GM21423 (cell line): ENCODE measurements at regions not wholly inside any gene's neighbourhood (a gene's known extent, or its start where the extent isn't known, plus 50 kb on each side); places are given as distances from the start of the nearest gene placed in this dataset.
"Not testable (repeated sequence)": the region's sequence is repeated elsewhere in the genome, so short reads cannot be mapped to it uniquely, and the experiment has no call there.

Source experiments
- ATAC-seq: cut with Tn5 transposase; IDR thresholded peaks from one replicate; pipeline ENCODE4 v1.9.1; 2021; ENCODE audit warnings: mild to moderate bottlenecking, moderate library complexity; ENCODE audit not compliant: unreplicated experiment

DNA sequence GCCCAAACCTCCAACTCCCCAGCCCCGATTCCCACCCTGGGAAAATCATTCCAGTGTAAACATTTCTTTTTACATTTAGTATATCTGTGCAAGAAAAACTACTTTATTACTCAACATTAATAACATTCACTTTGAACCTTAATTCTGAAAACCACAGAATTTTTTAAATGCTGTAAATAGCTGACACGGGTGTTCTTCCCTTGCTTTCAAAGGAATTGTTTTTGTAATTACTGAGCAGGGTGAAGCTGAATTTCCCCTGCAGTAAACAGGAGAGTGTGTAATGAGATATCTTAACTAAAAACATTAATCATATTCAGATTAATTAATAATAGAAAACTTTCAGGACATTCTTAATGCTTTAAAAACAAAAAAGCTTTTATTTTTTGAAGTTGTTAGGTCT lies 99.3 kb upstream of the CITED2 start:
- no peak for ATAC-seq

DNA sequence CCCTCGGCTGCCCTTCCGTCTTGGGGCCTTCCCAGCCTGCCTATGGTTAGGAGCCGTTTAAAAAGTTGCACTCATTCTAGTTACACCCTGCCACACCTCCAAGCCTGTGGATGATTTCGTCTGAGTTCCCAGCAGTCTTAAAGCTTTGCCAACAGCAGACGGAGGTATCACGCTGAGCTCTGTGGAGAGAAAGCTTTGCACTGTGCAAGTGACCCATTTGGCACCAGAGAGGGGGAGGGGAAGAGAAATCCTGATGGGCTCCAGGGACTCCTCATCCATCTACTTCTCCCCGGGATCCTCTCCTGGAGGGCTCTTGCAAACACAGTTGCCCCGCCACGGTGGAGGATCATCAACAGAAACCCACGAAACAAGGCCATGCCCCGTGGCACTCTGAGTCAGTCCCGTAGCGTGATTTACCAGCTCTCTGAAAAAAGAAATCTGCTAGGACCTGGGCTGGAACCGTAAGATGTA lies 98.8 kb upstream of the CITED2 start:
- no peak for ATAC-seq

DNA sequence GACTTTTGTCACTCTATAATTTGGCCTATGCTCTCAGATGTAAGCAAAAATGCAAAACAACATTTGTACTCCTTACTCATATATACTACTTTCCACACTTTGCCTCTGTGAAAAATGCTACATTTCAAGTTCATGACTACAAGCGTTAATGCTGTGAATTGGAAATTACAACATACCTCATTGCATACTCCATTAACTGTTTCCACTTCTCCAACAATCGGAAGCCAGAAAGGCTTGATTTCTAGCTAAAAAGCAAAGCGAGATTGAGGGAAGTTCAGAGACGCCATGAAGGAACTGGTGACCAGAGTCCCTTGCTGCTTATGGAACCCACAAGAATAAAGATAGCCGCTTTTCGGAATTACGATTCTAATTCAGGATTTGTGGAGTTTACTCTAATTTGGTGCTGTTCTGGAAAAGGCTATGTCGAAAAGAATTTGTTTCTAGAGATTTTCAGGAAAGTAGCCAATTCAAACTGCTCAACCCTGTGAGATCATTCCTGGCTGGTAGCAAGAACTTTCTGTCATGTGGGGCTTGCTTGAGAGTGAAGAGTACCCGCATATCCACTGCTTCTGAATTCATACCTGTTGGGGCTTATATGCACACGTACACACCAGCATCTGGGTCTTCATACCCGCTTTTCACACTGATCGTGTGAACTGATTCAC lies 98.0 kb upstream of the CITED2 start:
- ATAC-seq = no peak

DNA sequence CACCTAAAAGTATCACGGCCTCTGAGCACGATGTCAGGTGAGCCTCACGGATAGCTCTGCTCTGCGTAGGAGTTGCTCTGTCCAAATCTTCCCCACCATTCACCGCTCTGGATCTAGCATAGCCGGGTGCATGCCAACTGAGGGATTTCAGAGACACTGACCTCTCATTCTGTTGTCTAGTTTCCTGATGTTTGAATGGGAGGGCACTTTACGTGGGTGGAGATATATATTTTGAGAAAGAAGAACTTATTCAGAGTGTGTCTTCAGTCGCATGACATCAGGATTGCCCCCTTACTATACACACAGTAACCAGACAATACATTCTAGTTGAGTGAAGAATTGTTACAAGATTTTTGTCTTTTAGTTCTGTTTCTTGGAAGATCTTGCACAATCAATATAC lies 96.5 kb upstream of the CITED2 start:
- no peak for ATAC-seq

DNA sequence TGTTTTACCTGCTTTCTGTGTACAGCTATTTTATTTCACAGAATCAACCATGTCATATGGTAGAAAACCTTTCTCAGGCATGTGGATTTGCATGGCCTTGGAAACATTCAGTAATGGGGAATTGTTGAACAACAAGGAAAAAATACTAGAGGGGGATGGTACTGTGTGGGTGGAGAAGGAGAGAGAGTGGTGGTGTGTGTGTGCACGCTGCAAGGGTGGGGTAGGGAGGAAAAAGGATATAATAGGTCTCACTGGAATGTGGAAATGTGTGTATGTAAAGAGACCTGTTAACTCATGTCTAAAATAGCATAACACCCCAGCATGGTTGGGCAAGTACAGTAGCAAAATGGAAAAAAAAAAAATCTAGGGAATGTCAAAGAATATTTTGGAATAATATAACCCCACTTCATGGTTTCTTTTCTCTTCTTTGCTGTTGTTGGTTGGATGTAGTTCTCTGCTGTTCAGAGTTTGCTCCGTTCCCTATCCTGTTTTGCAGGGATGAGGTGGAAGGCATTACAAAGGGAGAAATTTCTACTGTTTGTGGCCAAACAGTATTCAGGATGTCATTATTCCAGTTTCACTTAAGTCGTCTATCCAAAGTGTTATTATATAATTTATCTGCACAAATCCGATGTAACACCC lies 93.9 kb upstream of the CITED2 start:
- no peak for ATAC-seq

DNA sequence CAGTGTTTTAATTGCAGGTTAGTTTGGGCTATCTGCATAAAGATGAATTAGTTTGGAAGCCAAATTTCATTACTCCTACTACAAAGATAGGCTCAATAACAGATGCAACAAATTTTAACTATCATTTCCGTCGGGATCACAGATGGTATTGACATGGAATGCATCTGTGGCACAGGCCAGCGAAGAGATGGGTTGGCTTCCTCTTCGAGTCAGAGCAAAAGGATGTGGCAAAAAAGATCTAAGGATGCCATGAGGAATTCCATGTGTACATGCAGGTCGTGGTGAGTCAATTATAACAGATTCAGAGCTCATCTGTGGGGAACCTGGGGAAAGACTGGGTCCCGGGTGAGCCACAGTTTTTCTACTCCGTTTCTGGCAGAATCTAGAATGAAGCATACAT lies 83.0 kb upstream of the CITED2 start:
- ATAC-seq = no peak

DNA sequence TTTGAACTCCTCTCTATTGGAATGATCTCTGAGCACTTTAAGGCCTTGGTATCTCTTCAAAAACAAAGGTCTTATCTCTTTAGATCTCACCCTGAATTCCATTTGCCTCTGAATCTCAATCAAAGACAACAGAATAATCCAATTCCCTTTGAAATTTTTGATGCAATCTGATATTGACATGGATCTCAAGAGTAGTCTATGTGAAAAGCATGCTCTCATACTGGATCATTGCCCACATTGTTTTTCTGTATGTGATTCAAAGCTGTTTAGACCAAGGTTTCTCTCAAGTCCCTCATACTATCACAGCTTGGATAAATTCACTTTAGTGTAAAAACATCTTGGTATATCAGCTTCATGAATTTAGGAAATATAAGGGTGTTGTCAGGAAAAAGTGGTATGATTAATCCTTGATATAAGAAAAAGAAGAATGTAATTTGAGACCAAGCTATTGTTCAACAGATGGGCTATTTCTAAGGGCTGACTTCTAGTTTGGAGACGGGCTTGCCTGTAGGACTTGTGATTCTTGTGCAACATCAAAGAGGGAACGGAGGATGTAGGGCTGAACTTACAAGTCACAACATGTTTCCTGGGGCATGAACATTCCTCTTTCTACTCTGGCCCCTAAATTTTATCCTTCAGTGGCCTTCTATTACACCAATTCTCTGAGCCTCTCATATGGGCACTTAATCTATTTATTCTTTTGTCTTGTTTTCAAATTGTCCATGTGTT lies 77.9 kb upstream of the CITED2 start:
- no peak for ATAC-seq

DNA sequence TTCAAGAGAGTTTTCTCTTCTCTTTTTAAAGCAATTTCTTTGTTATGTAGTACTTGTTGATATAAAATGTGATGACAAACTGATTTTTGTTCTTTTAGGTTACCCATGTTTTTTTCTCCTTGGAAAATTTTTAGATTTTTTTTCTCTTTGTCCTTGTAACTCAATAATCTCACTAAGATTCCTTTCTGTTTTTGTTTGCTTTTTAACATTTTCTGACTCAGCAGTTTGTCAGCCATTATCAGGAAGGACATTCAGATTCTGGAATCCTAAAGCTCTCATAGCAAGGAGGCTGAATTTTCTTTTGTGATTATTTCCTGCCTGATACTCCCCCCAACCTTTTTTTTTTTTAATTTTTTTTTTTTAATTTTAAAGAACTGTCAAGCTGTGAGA lies 75.2 kb upstream of the CITED2 start:
- no peak for ATAC-seq

DNA sequence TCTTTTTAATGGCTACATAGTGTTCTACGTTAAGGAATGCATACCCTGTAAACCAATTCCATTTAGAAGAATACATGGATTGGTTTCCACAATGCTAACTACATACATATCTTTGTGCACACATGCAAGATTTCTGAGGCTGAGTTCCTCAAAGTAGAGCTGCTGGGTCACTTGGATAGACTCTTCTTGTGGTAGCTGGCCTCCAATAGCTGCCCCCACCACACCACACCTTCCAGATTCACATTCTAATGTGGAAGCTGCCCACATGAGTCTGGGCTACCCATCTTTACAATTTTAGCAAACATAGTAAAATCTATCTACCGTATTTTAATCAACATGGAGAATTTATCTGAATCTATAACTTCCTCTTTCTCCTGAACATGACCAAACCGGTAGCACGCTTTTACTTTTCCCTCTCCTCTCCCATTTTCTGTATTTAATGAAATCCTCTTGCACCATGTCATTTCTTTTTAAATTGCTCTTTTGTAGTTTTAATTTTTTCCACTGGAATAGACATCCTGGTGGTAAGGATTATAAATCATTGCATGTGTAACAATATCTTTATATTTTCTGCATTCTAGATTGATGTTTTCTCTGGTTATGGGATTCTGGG lies 74.7 kb upstream of the CITED2 start:
- no peak for ATAC-seq

DNA sequence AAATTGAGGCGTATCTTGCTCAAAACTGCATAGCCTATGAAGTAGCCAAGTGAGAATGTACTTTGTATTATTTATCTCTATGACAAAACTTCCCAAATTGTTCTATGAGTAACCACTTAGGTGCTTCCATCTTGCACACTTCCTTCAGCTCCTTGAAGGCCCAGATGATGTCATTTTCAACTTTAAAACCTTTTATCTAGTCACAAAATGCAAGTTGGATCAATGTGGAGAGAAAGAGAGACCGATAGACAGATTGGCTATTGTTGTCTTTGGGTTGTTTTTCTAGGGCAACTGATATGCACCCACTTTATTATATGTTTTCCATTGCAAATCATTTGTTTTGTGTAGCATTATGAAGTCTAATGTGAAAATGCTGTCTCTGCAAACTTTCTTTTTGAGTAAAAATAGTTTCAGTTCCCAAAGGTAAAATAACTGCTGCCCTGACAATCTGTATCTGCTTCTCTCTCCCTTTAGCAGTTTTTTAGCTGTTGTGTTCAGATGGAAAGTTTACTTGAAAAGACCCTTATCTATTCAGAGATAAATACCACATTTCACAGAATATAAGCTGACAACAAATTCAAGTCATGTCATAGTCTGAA lies 73.7 kb upstream of the CITED2 start:
- peak; percentile 86 for ATAC-seq

DNA sequence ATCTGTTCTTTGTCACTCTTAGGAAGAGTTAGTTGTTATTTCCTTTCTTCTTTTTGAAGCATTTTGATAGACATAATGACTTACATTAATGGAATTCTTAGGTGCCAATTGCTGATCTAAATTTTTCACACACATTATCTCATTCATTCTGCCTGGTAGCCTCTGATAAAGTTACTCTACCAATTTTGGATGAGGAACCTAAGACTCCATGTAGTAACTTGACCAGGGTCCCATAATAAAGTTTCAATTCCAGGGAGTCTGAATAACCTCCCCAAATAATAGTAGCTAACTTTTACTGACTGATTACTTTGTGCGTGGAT lies 73.2 kb upstream of the CITED2 start:
- ATAC-seq = no peak

DNA sequence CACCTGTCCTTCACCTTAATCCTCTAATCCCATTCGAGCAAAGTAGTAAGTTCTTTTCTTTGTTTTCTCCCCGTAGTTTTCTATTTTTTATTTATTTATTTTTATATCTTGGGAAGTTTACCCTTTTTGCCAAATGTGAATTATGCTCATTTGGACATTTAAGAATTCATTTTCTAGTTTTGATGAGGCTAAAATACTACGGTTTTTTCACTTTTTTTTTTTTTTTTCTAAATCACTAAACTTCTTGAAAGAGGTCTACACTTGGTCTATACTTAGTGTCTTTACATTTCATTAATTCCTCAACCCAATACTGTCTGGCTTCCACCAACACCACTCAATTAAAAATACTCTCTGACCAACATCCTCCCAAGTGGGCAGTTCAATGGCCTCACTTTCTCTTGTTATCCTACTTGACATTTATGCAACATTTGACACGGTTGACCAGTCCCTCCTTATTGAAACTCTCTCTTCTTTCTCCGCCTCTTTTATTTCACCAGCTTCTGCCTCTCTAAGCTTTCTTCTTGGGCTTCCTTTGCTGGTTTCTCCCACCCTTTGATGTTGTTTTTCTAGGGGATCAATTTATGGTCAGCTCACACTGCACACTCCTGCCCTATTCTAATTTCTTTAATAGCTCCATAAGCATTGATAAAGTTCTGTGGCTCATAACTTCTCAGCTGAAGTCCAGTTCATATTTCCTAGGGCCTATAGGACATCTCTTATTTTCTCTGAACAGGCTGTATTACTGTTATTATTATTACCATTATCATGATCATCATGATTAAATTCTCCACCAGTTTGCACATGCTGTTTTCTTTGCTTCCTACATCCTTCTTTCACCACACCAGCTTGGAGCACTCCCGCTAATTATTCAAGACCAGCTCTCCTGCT lies 72.6 kb upstream of the CITED2 start:
- ATAC-seq = no peak

DNA sequence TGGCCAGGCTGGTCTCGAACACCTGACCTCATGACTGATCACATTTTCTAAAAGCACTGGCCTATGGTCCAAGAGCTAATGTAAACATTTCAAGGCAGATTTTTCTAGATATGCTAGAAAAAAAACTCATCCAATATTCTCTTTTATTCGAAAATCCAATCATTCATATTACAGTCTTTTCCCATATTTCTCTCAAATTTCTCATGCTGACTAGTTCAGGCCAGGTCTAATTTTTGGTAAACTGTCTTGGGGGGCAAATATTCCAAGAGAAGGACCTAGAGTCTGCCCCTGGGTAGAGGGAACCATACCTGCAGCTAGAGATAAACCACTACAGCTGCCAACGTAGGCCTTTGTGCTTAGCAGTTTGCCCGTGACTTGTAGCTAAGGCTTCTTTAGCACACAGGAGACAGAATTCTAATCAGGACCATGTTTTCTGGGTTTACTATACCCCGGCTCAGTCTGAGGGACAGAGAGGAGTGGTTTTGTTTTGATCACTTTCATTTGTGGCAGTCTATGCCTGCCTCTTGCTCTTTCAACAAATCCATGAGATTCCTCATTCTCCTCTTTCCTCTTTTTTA lies 71.8 kb upstream of the CITED2 start:
- no peak for ATAC-seq

DNA sequence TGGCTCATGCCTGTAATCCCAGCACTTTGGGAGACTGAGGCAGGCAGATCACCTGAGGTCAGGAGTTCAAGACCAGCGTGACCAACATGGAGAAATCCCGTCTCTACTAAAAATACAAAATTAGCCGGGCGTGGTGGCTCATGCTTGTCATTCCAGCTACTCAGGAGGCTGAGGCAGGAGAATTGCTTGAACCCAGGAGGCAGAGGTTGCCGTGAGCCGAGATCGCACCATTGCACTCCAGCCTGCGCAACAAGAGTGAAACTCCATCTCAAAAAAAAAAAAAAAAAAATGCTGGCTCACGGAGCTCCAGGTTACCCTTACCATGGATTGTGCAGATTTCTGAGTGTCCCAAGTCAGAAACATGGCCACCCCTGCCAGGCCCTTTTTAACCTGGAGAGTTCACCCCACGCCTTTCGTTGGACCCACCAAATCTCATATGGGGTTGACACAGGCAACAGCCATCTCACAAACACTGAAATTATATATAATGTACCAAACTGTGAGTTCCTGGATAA lies 69.9 kb upstream of the CITED2 start:
- ATAC-seq = not testable (repeated sequence)

DNA sequence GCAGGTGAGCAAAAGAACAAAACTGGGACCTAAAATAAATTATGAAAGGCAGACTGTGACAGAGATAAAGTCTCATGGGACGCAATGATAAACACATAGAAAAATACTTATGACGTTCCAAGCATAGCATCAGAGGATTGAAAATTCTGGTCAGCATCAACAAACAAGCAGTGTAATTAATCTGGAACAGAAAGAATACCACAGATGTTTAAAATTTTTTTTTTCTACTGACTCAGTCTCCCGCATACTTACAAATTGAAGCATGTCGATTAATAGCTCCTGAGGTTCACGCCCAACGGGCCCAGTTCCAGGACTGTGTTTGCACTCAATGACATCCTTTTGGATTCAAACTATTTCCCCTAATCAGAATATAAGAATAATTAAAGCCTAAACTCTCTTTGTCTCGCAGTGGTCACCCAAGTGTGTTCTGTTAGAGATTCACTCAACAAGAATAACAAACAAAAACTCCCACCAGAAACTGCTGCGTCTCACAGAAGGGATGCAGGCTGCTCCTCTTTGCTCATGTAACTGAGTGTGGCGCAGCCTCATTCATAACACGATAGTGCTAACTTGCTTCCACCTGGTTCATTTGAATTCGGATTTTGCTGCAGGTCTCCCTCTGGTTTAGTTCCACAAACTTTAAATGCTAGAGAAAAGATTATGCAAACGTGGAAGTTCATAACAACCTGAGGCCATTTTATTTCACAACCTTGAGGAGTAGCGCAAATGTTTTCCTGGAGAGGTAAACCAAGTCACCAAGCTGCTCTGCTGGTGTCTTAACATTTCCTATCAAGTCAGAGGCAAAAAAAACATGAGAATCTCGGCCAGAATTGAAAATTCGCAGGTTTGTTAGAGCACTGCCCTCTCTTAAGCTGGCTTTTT lies 69.0 kb upstream of the CITED2 start:
- ATAC-seq = no peak

DNA sequence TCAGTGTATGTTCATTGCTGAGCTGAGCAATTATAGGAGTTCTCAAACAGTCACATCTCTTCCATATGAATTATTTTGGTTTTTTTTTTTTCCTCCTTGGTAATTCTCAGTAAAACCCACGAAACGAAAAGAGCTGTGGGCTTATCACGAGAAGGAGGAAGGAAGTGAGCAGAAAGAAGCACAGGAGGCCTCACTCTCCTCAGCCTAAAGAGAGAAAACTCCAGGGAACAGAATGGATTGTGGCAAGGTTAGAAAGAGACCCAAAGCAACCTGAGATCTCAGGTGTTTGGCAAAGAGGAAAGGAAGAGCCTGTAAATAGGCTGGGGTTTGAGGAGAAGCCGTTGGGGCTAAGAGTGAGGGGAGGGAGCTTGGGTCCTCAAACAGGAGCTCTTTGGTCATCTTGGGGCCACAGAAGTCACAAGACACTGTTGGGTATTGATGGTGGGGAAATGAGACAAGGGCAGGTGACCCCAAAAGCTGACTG lies 67.8 kb upstream of the CITED2 start:
- ATAC-seq = no peak

DNA sequence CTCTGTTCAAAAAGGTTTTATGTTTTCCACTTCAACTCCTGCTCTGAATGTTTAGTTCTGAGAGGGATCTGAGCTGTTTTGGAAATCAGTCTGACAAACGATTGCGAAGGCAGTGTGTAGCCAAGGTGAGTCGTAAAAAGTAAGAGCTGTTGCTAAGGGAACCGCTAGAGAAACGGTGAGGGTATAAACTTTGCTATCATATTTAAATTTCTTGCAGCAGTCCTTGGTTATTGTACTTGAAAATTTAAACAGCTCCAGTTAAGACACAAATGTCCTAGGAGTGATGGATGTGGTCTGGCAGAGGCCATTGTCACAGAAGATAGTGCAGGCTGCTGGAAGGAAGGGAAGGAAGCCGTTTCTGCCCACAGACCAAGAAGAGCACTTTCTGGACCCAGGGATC lies 64.9 kb upstream of the CITED2 start:
- ATAC-seq = no peak

DNA sequence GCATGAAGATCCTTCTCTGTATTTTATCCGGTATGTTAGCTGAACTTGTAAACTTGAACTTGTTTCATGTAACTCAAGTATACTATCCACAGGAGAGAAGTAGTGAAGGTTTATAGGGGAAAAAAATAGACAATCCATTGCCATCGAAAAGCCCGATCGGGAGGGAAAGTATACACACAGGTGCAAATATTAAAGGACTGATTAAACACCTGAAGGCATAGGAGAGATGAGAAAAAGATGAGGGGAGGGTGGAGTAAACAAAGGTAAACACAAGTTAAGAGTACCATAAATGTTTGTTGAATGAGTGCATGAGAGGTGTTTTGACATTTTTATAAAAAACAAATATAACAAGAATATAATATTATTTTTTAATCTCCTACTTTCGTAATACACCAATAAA lies 64.3 kb upstream of the CITED2 start:
- no peak for ATAC-seq

DNA sequence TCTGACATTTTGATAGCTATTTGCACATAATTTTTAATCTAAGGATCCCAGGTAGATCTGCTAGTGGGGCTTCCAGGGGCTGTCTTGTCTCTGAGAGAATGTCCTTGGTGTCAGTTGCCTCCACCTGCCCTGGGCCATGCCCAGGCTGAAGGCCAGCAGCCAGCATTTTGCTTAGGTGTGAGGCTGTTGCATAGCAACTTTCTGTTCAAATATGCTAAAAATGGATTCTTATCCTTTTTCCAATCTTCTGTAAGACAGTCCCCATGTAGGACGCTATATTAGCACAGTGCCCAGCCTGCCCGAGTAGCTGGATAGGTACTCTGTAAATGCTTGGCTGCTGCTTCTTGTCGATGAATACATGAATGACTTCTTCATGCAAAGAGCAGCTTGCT lies 62.5 kb upstream of the CITED2 start:
- ATAC-seq = no peak
